GM19023 (cell line): ENCODE measurements at regions not wholly inside any gene's neighbourhood (a gene's known extent, or its start where the extent isn't known, plus 50 kb on each side); places are given as distances from the start of the nearest gene placed in this dataset.

ENCODE experiments used
- ATAC-seq: cut with Tn5 transposase; IDR thresholded peaks from one replicate; pipeline ENCODE4 v1.9.1; 2021; ENCODE audit warnings: mild to moderate bottlenecking, moderate library complexity; ENCODE audit not compliant: unreplicated experiment

GRCh38 chr4:180861651-180862050 is 1381.6 kb upstream of the TENM3 start:
- no peak for ATAC-seq

- ATAC-seq, result no peak
Observed at GRCh38 chr4:180866933-180867643, 1376.1 kb upstream of the TENM3 start.

GRCh38 chr4:180870623-180871022 is 1372.6 kb upstream of the TENM3 start:
- no peak for ATAC-seq

GRCh38 chr4:180898305-180898704 is 1344.9 kb upstream of the TENM3 start:
- no peak for ATAC-seq

- ATAC-seq, result no peak
Observed at GRCh38 chr4:180900781-180901180, 1342.4 kb upstream of the TENM3 start.

GRCh38 chr4:180909279-180909678 is 1333.9 kb upstream of the TENM3 start:
- ATAC-seq, result no peak

GRCh38 chr4:180913750-180914149 is 1329.5 kb upstream of the TENM3 start:
- ATAC-seq, result no peak

GRCh38 chr4:180923486-180923885 is 1319.7 kb upstream of the TENM3 start:
- ATAC-seq, result no peak

- no peak for ATAC-seq
Observed at GRCh38 chr4:180925805-180926204, 1317.4 kb upstream of the TENM3 start.

- ATAC-seq, result no peak
Observed at GRCh38 chr4:180926277-180926676, 1316.9 kb upstream of the TENM3 start.

GRCh38 chr4:180932370-180933001 is 1310.7 kb upstream of the TENM3 start:
- no peak for ATAC-seq

- no peak for ATAC-seq
Observed at GRCh38 chr4:180937083-180937482, 1306.1 kb upstream of the TENM3 start.

GRCh38 chr4:180940680-180941079 is 1302.5 kb upstream of the TENM3 start:
- ATAC-seq, result no peak

GRCh38 chr4:180942367-180942916 is 1300.8 kb upstream of the TENM3 start:
- no peak for ATAC-seq

GRCh38 chr4:180946188-180946587 is 1297.0 kb upstream of the TENM3 start:
- no peak for ATAC-seq

- no peak for ATAC-seq
Observed at GRCh38 chr4:180947425-180947824, 1295.8 kb upstream of the TENM3 start.

GRCh38 chr4:180949424-180950213 is 1293.6 kb upstream of the TENM3 start:
- no peak for ATAC-seq

- ATAC-seq, result no peak
Observed at GRCh38 chr4:180950377-180950776, 1292.8 kb upstream of the TENM3 start.

- no peak for ATAC-seq
Observed at GRCh38 chr4:180951312-180951711, 1291.9 kb upstream of the TENM3 start.

- no peak for ATAC-seq
Observed at GRCh38 chr4:180953572-180953971, 1289.6 kb upstream of the TENM3 start.

- ATAC-seq, result no peak
Observed at GRCh38 chr4:180960743-180961401, 1282.3 kb upstream of the TENM3 start.
